Urinary bladder (tissue), 3 donors: ENCODE measurements at regions not wholly inside any gene's neighbourhood (a gene's known extent, or its start where the extent isn't known, plus 50 kb on each side); places are given as distances from the start of the nearest gene placed in this dataset.
A peak's percentile ranks its signal among the peaks of the same experiment; 100 is the strongest.

Source experiments
- DNase-seq: peaks from one replicate; pipeline ENCODE4 v3.0.0-alpha.2; 2015; ENCODE audit errors: extremely low spot score
- H3K27ac ChIP-seq: one replicate; pipeline ENCODE4 v1.5.1; 2013; ENCODE audit warnings: low read depth, mild to moderate bottlenecking, moderate library complexity
- H3K36me3 ChIP-seq: one replicate; pipeline ENCODE4 v1.6.1; 2013; ENCODE audit warnings: mild to moderate bottlenecking, moderate library complexity; ENCODE audit not compliant: insufficient read depth
- H3K4me1 ChIP-seq: one replicate; pipeline ENCODE4 v1.6.1; 2013; ENCODE audit warnings: mild to moderate bottlenecking, moderate library complexity; ENCODE audit not compliant: insufficient read depth
- H3K4me3 ChIP-seq: one replicate; pipeline ENCODE4 v1.5.1; 2013; ENCODE audit warnings: low read depth, low read length
- WGBS: extraction: QIAGEN DNeasy Blood & Tissue Kit; methylation state at CpG from one replicate; pipeline ENCODE4 v1.1.7; 2013; 5-methylcytosine and 5-hydroxymethylcytosine counted together
- donor health status: healthy with polysubstance abuse.
- donor health status: healthy.

- 87% methylated on average over 4 of the region's 4 CpGs for WGBS
- H3K4me3 ChIP-seq = no peak overlapping the region
- DNase-seq = no peak
- H3K36me3 ChIP-seq = no peaks in the 10 kb centered on the region
- H3K4me1 ChIP-seq = no peaks in the 10 kb centered on the region
- H3K27ac ChIP-seq = no peak overlapping the region
Observed at GRCh38 chr9:14424983-14425382, 111.0 kb upstream of the NFIB start.

GRCh38 chr9:14424289-14424688 is 110.3 kb upstream of the NFIB start:
- Histone ChIP-seq H3K4me1 (no peaks in the 10 kb centered on the region), H3K36me3 (no peaks in the 10 kb centered on the region), H3K27ac (no peak overlapping the region), H3K4me3 (no peak overlapping the region)
- no peak for DNase-seq
- 84% methylated on average over 7 of the region's 7 CpGs for WGBS

- no peak overlapping the region for H3K4me3 ChIP-seq
- H3K36me3 ChIP-seq = no peaks in the 10 kb centered on the region
- no peak overlapping the region for H3K27ac ChIP-seq
- DNase-seq = no peak
- 46% methylated on average over 6 of the region's 6 CpGs for WGBS
- no peaks in the 10 kb centered on the region for H3K4me1 ChIP-seq
Observed at GRCh38 chr9:14423815-14424261, 109.9 kb upstream of the NFIB start.

GRCh38 chr9:14421291-14421690 is 107.3 kb upstream of the NFIB start:
- H3K4me1 ChIP-seq = no peaks in the 10 kb centered on the region
- 91% methylated on average over 1 of the region's 1 CpG for WGBS

GRCh38 chr9:14418941-14419937 is 105.3 kb upstream of the NFIB start:
- Histone ChIP-seq H3K4me3 (peak overlapping the region; percentile 24), H3K4me1 (no peaks in the 10 kb centered on the region), H3K36me3 (no peaks in the 10 kb centered on the region), H3K27ac (no peak overlapping the region)
- DNase-seq = no peak
- WGBS = 30% methylated on average over 16 of the region's 16 CpGs

More at GRCh38 chr9:14421291-14421690, 107.3 kb upstream of the NFIB start:
- DNase-seq = no peak
- no peak overlapping the region for H3K4me3 ChIP-seq
- H3K27ac ChIP-seq = no peak overlapping the region
- no peaks in the 10 kb centered on the region for H3K36me3 ChIP-seq

GRCh38 chr9:14418301-14418940 is 104.5 kb upstream of the NFIB start:
- DNase-seq = no peak
- 37% methylated on average over 5 of the region's 5 CpGs for whole genome bisulfite sequencing
- H3K4me1 ChIP-seq = no peaks in the 10 kb centered on the region
- H3K27ac ChIP-seq = no peak overlapping the region
- H3K36me3 ChIP-seq = no peaks in the 10 kb centered on the region
- no peak overlapping the region for H3K4me3 ChIP-seq

GRCh38 chr9:14417237-14417636 is 103.3 kb upstream of the NFIB start:
- WGBS = 79% methylated on average over 3 of the region's 3 CpGs
- no peaks in the 10 kb centered on the region for H3K36me3 ChIP-seq
- no peak overlapping the region for H3K4me3 ChIP-seq
- DNase-seq = no peak
- no peak overlapping the region for H3K27ac ChIP-seq
- H3K4me1 ChIP-seq = no peaks in the 10 kb centered on the region

GRCh38 chr9:14415947-14416346 is 102.0 kb upstream of the NFIB start:
- Histone ChIP-seq H3K4me3 (no peak overlapping the region), H3K36me3 (no peaks in the 10 kb centered on the region), H3K4me1 (no peaks in the 10 kb centered on the region), H3K27ac (no peak overlapping the region)
- WGBS = 36% methylated on average over 1 of the region's 1 CpG
- DNase-seq = no peak

GRCh38 chr9:14413812-14414211 is 99.9 kb upstream of the NFIB start:
- DNase-seq = no peak
- Histone ChIP-seq H3K36me3 (no peaks in the 10 kb centered on the region), H3K27ac (no peak overlapping the region), H3K4me1 (no peaks in the 10 kb centered on the region), H3K4me3 (no peak overlapping the region)
- 96% methylated on average over 6 of the region's 6 CpGs for WGBS

- H3K4me3 ChIP-seq = no peak overlapping the region
- no peak for DNase-seq
- no peak overlapping the region for H3K27ac ChIP-seq
- no peaks in the 10 kb centered on the region for H3K36me3 ChIP-seq
- 83% methylated on average over 2 of the region's 2 CpGs for WGBS
- no peaks in the 10 kb centered on the region for H3K4me1 ChIP-seq
Observed at GRCh38 chr9:14412775-14413174, 98.8 kb upstream of the NFIB start.

GRCh38 chr9:14406463-14406862 is 92.5 kb upstream of the NFIB start:
- WGBS = 93% methylated on average over 2 of the region's 2 CpGs
- no peak overlapping the region for H3K4me3 ChIP-seq
- H3K4me1 ChIP-seq = no peaks in the 10 kb centered on the region
- no peak for DNase-seq
- H3K36me3 ChIP-seq = no peaks in the 10 kb centered on the region
- no peak overlapping the region for H3K27ac ChIP-seq

- Histone ChIP-seq H3K4me3 (no peak overlapping the region), H3K36me3 (no peaks in the 10 kb centered on the region), H3K27ac (no peak overlapping the region), H3K4me1 (no peaks in the 10 kb centered on the region)
- no peak for DNase-seq
- 87% methylated on average over 3 of the region's 3 CpGs for WGBS
Observed at GRCh38 chr9:14405176-14405706, 91.3 kb upstream of the NFIB start.

- DNase-seq = no peak
Observed at GRCh38 chr9:14403081-14403480, 89.1 kb upstream of the NFIB start.

GRCh38 chr9:14402583-14402982 is 88.6 kb upstream of the NFIB start:
- Histone ChIP-seq H3K27ac (no peak overlapping the region), H3K36me3 (no peaks in the 10 kb centered on the region), H3K4me3 (no peak overlapping the region), H3K4me1 (no peaks in the 10 kb centered on the region)
- no peak for DNase-seq
- WGBS = 80% methylated on average over 3 of the region's 3 CpGs

More at GRCh38 chr9:14403081-14403480, 89.1 kb upstream of the NFIB start:
- no peaks in the 10 kb centered on the region for H3K4me1 ChIP-seq
- no peak overlapping the region for H3K27ac ChIP-seq
- H3K4me3 ChIP-seq = no peak overlapping the region
- no peaks in the 10 kb centered on the region for H3K36me3 ChIP-seq
- WGBS = 75% methylated on average over 4 of the region's 4 CpGs
